Muscle layer of colon (tissue), 2 donors: ENCODE measurements at regions not wholly inside any gene's neighbourhood (a gene's known extent, or its start where the extent isn't known, plus 50 kb on each side); places are given as distances from the start of the nearest gene placed in this dataset.
"Not testable (repeated sequence)": the region's sequence is repeated elsewhere in the genome, so short reads cannot be mapped to it uniquely, and the experiment has no call there.

Experiments
- H3K27ac ChIP-seq: one replicate; pipeline ENCODE4 v1.7.0; 2013; ENCODE audit warnings: low read depth, mild to moderate bottlenecking, low read length, moderate library complexity
- H3K27me3 ChIP-seq, 2 donors: one replicate each; pipeline ENCODE4 v1.7.0; 2013; ENCODE audit warnings: low read length in 2 of 2, mild to moderate bottlenecking in 2 of 2; ENCODE audit not compliant: insufficient read depth in 2 of 2, control insufficient read depth in 1 of 2
- H3K36me3 ChIP-seq: one replicate; pipeline ENCODE4 v1.7.0; 2013; ENCODE audit warnings: mild to moderate bottlenecking, low read length; ENCODE audit not compliant: insufficient read depth
- H3K4me1 ChIP-seq: one replicate; pipeline ENCODE4 v1.7.0; 2013; ENCODE audit warnings: mild to moderate bottlenecking, low read length; ENCODE audit not compliant: insufficient read depth
- H3K4me3 ChIP-seq, 2 donors: one replicate each; pipeline ENCODE4 v1.7.0; 2013; ENCODE audit warnings: low read length in 2 of 2, low read depth in 1 of 2, mild to moderate bottlenecking in 1 of 2, moderate library complexity in 1 of 2
- H3K9ac ChIP-seq: one replicate; pipeline ENCODE4 v1.7.0; 2013; ENCODE audit warnings: low read length
- H3K9me3 ChIP-seq: one replicate; pipeline ENCODE4 v1.7.0; 2013; ENCODE audit warnings: mild to moderate bottlenecking, low read length
- donor health status: abdominal sarcoma.
- donor health status: Adenocarcinoma of cecum.

DNA sequence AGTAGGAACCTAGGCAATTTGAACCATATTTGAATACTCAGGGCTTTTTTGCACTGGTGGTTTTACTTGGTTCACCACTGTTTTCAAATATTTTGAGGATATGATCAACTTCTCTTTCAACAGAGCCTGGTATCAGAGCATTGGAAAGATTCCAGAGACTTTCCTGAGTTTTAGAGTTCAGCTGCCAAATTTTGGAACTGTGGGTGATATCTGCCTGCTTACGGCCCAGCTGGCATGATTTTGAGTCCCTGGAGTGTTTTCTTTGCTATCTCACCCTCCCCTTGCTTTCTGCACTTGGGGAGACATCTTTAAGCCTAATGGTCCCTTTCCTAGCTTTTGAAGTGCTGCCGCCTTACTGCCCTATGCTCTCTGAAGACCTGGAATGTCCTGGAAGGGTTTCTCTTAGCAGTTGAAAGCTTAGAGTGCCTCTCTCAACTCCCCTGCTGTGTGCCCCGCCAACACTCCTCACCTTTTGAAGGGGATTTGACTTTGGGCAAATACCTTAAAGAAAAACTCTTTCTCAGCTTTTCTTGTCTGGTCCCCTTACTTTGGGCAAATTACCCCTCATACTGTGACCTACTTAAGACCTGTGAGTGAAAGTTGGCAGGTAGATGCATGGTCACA is 539.1 kb downstream of the MFSD1 start:
- Histone ChIP-seq H3K27me3 (no peaks in the 10 kb centered on the region), H3K27ac (no peak overlapping the region), H3K4me1 (no peaks in the 10 kb centered on the region)

DNA sequence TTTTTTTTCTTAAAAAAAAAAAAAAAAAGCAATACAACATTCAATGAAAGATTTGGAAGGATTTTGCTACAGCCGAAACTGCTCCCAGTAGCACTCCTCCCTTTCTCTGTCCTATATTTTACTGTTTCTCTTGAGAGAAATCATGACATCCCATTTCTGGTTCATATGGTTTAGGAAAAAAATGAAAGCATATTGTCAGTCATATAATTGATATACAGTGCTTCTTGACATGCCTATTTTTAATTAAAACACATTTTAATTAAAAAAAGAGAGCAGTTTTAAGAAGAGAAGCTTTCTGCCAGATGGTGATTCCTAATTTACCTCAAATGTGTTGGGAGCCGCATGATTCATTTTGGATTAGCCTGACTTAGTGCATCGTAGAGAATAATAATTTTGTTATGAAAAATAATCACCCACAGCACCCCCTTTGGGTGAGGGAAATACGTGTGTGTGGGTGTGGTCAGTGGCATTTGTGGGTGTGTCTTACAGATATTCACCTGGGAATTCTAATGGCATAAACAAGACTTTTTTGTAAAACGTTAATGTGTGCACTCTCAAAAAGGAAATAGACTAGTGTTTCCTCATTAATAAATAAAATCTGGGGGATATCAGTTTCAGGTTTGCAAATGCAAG is 544.5 kb downstream of the MFSD1 start:
- Histone ChIP-seq H3K4me1 (no peaks in the 10 kb centered on the region), H3K27me3 (no peaks in the 10 kb centered on the region), H3K36me3 (no peaks in the 10 kb centered on the region), H3K27ac (no peak overlapping the region), H3K9me3 (no peaks in the 10 kb centered on the region), H3K9ac (no peak overlapping the region), H3K4me3 (no peak overlapping the region)

More for the DNA sequence above, 539.1 kb downstream of the MFSD1 start:
- H3K9me3 ChIP-seq = peaks cover 5% of the 10 kb centered on the region
- H3K4me3 ChIP-seq = no peak overlapping the region
- H3K9ac ChIP-seq = no peak overlapping the region
- no peaks in the 10 kb centered on the region for H3K36me3 ChIP-seq

DNA sequence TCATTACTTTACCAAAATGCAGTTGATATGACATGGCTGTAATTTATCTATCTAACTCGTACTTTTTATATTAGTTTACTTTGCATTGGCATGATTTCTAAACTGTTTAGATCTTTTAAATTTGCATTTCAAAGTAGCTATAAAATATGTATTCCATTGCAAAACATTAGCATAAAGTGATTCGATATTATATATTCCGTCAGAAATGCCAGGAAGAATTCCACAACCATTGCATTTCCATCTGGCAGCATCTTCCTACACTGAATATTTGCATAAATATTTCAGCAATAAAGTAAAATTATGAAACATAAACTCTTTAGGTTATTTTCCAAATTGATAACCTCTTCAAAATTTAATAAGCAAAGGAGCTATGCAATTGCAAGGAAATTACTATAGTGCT is 546.6 kb downstream of the MFSD1 start:
- Histone ChIP-seq H3K4me1 (no peaks in the 10 kb centered on the region), H3K4me3 (no peak overlapping the region), H3K27me3 (no peaks in the 10 kb centered on the region), H3K27ac (no peak overlapping the region), H3K9ac (no peak overlapping the region), H3K36me3 (no peaks in the 10 kb centered on the region), H3K9me3 (no peaks in the 10 kb centered on the region)

DNA sequence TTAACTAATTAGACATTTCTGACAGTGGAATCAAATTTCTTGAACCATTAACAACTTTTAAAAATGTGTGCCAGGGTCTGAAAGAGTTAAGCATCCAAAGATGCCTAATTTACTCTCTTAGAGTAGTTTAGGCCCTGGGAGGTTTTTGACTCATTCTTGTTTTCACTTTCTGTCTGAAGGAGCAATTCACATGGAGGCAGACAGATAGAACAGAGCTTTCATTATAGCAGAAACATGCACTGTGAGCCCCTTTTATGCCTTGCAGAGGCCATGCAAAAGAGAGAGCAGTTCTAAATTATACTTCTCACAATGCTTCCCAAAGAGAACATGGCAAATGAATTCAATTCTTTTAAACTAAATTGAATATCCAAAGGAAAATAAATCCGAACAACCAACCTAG is 554.8 kb downstream of the MFSD1 start:
- no peaks in the 10 kb centered on the region for H3K4me1 ChIP-seq
- H3K9ac ChIP-seq = no peak overlapping the region
- H3K4me3 ChIP-seq = no peak overlapping the region
- no peaks in the 10 kb centered on the region for H3K27me3 ChIP-seq
- H3K27ac ChIP-seq = no peak overlapping the region
- H3K9me3 ChIP-seq = no peaks in the 10 kb centered on the region
- H3K36me3 ChIP-seq = no peaks in the 10 kb centered on the region

DNA sequence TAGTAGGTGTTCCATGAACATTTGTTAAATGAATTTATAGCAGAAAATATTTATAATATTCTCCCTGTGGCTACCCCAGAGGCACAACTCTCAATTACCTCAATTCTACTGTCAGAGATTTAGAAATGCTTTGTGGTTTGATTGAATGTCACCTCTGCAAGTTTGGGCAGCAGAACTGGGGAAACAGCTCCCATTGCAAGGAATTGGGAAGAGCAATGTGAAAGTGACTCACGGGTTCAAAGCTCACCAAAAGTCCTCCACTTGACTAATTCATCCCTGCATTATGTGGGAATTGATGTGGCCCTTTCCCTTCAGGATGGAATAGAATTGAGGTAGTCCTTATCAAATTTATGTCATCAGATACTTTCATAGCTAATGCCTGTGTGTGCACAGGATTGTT is 562.7 kb downstream of the MFSD1 start:
- no peak overlapping the region for H3K4me3 ChIP-seq
- H3K9me3 ChIP-seq = no peaks in the 10 kb centered on the region
- H3K36me3 ChIP-seq = no peaks in the 10 kb centered on the region
- H3K27me3 ChIP-seq = no peaks in the 10 kb centered on the region
- no peak overlapping the region for H3K27ac ChIP-seq
- no peak overlapping the region for H3K9ac ChIP-seq
- no peaks in the 10 kb centered on the region for H3K4me1 ChIP-seq

DNA sequence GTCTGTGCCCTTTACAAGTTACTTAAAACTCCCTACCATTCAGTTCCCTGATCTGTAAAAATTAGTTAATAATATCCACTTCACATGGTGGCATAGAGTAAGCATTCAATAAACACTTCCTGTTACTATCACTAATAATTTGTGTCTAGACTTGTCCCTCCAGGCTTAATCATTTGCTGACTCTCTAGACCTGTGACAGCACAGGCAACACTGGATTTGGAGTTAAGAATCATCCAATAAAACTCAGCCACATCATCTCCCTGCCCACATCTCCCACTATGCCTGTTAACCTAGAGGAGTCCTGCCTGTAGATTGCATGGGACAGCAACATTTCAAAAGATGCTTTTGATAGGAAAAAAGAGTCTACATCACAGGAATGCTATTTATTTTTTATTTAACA is 564.6 kb downstream of the MFSD1 start:
- no peaks in the 10 kb centered on the region for H3K36me3 ChIP-seq
- no peak overlapping the region for H3K9ac ChIP-seq
- H3K4me1 ChIP-seq = no peaks in the 10 kb centered on the region
- H3K27ac ChIP-seq = no peak overlapping the region
- no peaks in the 10 kb centered on the region for H3K9me3 ChIP-seq
- no peaks in the 10 kb centered on the region for H3K27me3 ChIP-seq
- no peak overlapping the region for H3K4me3 ChIP-seq

DNA sequence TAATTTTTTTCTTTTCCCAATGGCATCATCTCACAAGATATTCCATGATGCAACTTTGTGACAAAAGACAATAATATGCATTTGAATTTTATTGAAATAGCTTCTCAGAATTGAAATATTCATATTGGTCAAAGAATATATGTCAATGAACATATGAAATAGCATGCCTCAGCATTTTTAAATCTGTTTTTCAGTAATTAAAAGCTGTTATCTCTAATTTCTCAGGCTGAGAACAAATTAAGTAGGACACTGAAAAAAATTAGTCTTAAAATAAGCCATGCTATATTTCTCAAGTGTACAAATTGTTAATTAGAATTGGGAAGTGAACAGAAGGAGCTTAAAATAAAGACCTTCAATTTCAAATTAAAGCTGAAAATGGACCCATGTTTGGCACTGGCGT is 570.1 kb downstream of the MFSD1 start:
- no peaks in the 10 kb centered on the region for H3K27me3 ChIP-seq
- no peak overlapping the region for H3K9ac ChIP-seq
- H3K4me1 ChIP-seq = no peaks in the 10 kb centered on the region
- H3K36me3 ChIP-seq = no peaks in the 10 kb centered on the region
- no peaks in the 10 kb centered on the region for H3K9me3 ChIP-seq
- H3K4me3 ChIP-seq = no peak overlapping the region
- no peak overlapping the region for H3K27ac ChIP-seq

DNA sequence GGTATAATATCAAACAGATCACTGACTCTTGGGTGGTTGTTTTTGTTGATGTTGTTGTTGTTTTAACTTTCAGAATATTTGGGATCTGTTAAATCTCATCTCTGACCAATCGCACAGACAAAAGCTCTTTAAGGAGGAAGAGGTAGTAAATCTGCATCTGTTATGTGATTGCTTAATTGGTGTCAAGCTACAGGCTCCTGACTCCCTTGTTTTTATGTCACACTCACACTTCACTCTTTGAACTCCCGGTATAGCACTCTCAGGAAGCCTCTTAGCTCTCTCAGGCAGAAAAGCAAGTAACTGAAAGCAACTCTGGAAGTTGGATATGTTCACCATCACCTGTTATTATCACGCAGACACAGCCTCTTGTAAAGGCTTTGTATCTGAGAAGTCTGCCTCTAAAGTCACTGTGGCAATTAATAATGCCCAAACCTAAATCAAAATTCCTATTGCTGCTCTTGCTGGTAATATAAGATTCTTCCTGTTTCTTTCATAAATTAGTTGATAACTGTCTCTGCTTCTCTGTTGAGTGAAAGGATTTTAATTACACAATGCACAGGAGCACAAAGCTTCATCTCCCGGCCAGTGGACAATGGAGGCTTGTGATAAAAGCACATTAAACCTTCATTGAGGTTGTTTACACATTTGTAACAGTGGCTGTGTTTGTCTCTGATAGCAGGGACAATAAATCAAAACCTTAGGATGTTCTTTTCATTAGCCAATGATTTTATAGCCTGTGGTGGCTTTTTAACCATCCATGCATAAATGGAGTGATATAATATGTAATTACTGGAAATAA is 576.7 kb downstream of the MFSD1 start:
- H3K9me3 ChIP-seq = no peaks in the 10 kb centered on the region

DNA sequence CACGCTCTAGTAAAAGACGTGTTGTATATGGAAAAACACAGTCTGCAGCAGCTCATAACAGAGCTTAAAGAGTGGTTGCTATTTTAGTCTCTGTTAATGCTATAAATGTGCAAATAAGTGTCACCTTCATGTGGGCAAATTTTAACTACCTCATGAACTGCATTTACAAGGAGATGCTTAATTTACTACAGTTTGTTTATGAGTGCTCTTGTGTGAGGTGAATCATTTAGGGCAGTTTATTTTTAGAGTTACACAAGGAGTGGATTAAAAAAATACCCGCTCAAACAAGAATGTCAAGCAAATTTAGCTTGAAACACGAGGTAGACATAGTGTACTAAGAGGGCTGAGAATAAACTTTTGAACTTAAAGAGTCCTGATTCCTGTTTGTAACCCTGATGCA is 579.0 kb downstream of the MFSD1 start:
- Histone ChIP-seq H3K9ac (no peak overlapping the region), H3K27me3 (no peaks in the 10 kb centered on the region), H3K36me3 (no peaks in the 10 kb centered on the region), H3K27ac (no peak overlapping the region), H3K4me1 (peaks cover 5% of the 10 kb centered on the region), H3K9me3 (no peaks in the 10 kb centered on the region), H3K4me3 (no peak overlapping the region)

More for the DNA sequence above, 576.7 kb downstream of the MFSD1 start:
- peaks cover 5% of the 10 kb centered on the region for H3K4me1 ChIP-seq
- H3K27me3 ChIP-seq = no peaks in the 10 kb centered on the region
- no peaks in the 10 kb centered on the region for H3K36me3 ChIP-seq
- H3K27ac ChIP-seq = no peak overlapping the region
- no peak overlapping the region for H3K4me3 ChIP-seq
- no peak overlapping the region for H3K9ac ChIP-seq

DNA sequence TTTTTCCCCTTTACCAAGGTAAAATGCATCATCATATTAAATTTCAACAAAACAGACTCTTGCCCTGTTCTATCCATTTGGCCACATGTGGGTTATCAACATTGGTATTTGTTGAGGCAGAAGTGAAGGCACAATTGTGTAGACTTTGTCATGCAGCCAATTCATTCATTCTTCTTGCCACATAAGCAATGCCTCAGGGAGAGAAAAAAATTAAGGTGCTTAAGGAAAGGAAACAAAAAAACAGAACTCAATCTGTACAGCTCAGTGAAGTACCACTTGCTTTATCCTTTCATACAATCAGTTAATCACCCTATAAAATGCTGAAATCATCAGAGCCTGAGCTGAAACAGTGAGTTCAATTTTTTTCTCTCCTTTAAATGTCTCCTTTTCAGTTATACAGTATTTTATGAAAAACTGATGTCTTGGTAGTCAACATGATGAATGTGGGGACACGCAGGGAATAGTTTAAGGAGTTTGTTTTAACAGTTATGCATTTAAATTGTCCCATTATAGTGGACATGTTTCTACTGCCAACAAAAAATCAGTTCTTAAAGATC is 588.9 kb downstream of the MFSD1 start:
- H3K4me3 ChIP-seq = no peak overlapping the region
- no peaks in the 10 kb centered on the region for H3K36me3 ChIP-seq
- H3K4me1 ChIP-seq = no peaks in the 10 kb centered on the region
- H3K9ac ChIP-seq = no peak overlapping the region
- H3K27ac ChIP-seq = no peak overlapping the region
- no peaks in the 10 kb centered on the region for H3K9me3 ChIP-seq
- no peaks in the 10 kb centered on the region for H3K27me3 ChIP-seq

DNA sequence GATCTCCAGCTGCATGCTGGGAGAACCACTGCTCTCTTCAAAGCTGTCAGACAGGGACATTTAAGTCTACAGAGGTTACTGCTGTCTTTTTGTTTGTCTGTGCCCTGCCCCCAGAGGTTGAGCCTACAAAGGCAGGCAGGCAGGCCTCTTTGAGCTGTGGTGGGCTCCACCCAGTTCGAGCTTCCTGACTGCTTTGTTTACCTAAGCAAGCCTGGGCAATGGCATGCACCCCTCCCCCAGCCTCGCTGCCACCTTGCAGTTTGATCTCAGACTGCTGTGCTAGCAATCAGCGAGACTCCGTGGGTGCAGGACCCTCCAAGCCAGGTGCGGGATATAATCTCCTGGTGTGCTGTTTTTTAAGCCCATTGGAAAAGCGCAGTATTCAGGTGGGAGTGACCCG is 591.0 kb upstream of the IL12A start:
- H3K9ac ChIP-seq, H3K4me1 ChIP-seq, H3K27ac ChIP-seq, H3K27me3 ChIP-seq, H3K4me3 ChIP-seq, H3K36me3 ChIP-seq, H3K9me3 ChIP-seq: not testable (repeated sequence)
